Jurkat, Clone E6-1 (cell line): ENCODE measurements at regions not wholly inside any gene's neighbourhood (a gene's known extent, or its start where the extent isn't known, plus 50 kb on each side); places are given as distances from the start of the nearest gene placed in this dataset.

Source experiments
- DNase-seq: peaks from one replicate; pipeline ENCODE4 v3.0.0-alpha.2; 2011; ENCODE audit warnings: low read depth, low spot score
- H3K4me3 ChIP-seq: 2 replicates; pipeline ENCODE4 v1.5.1; 2011; ENCODE audit warnings: mild to moderate bottlenecking, low read length, control low read depth, moderate library complexity

GRCh38 chr19:29098863-29099481 lies 114.0 kb downstream of the UQCRFS1 start:
- no peak for DNase-seq
- no peak overlapping the region for H3K4me3 ChIP-seq

- no peak for DNase-seq
- no peak overlapping the region for H3K4me3 ChIP-seq
Observed at GRCh38 chr19:29098091-29098490, 114.9 kb downstream of the UQCRFS1 start.

DNA sequence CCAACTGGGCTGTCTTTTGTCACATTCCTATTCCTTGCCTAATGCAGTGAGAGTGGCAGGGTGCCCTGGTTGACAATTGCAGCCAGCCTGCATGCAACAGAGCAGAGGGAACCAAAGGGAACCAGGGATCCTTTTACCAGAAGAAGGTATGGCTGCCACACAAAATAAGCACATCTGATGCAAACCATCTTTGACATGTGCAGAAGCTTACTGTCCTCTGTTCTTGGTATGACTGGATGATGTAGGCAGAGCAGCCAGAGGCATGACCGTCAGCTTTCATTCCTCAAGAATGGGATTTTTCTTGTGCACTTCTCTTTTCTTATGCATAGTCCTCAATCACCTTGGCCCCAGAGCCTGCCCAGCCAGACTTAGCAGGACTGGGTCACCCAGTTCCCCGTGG lies 116.1 kb downstream of the UQCRFS1 start:
- H3K4me3 ChIP-seq, result no peak overlapping the region

DNA sequence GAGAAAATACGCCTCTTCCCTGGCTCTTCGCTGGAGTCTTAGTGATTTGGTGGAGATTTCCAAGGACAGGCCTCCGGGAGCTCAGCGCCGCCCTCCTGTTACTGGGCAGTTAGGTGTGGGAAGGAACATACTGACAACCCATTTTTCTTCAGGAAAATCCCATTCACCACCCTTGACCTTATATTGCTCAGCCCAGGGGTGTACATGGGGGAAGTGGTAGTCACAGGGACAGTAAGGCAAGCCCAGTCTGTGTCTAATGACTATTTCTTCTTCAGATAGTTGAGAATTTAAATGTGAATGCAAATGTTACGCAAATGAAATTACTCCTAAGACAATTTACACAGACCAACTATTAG lies 119.4 kb downstream of the UQCRFS1 start:
- no peak for DNase-seq

More for the DNA sequence above, 116.1 kb downstream of the UQCRFS1 start:
- no peak for DNase-seq

GRCh38 chr19:29092712-29093552 lies 120.0 kb downstream of the UQCRFS1 start:
- H3K4me3 ChIP-seq, result no peak overlapping the region
- no peak for DNase-seq

More for the DNA sequence above, 119.4 kb downstream of the UQCRFS1 start:
- H3K4me3 ChIP-seq, result no peak overlapping the region

DNA sequence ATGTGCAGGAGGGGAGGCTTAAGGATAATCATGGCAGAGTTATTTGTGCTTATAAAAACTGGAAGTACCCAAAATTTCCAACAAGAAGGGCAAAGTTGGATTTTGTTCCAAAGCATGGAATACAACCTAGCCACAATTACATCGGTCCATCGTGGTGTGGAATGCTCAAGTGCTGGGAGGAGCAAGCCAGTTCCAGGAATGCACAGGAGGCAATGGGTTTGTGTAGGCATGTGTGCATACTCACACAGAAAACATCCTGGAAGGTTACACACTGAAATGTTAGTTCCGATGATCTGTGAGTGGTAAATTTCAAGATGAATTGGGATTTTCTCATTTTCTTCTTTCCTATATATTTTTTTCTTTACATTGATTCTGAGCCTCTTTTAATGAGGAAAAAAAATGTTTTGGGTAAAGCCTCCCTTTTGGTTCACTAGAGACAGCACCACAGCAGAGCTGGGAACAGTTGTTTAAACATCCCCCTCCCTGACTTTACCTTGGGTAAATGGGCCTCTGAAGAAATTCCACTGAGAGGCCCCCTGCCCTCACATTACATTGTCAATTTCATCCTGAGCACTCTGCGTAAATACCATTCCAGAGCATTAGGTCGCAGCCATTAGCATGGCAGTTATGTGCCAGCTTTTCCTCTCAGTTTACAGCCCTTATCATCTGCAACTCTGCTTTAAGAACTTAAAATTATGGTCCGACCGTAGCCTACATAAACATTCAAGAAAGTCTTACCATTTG lies 122.0 kb downstream of the UQCRFS1 start:
- DNase-seq, result no peak

DNA sequence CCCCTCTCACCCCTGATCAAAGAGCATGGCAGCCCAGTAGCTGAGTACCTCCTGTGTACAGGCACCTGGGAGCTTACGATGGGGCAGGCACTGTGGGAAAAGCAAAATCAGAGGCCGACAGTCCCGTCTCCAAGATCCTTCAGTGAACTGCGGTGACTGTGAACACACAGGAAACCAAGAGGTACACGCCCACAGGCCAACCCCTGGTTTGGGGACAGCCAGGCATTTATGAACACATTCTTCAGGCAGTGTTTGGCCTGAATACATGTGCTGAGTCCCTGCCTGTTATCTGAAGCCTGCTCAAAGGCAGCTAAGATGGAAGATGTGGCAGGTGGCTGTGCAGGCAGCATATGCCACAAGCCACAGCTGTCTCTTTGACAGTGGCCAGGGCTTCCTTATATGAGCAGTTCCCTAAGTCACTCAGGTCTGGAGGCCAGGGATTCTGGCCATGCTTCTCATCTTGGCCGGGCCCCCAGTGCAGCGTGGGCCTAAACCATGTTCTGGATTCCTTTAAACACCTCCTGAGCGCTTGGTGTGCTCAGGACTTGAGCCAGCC lies 123.6 kb downstream of the UQCRFS1 start:
- H3K4me3 ChIP-seq, result no peak overlapping the region
- peak; percentile 53 for DNase-seq

More for the DNA sequence above, 122.0 kb downstream of the UQCRFS1 start:
- no peak overlapping the region for H3K4me3 ChIP-seq

DNA sequence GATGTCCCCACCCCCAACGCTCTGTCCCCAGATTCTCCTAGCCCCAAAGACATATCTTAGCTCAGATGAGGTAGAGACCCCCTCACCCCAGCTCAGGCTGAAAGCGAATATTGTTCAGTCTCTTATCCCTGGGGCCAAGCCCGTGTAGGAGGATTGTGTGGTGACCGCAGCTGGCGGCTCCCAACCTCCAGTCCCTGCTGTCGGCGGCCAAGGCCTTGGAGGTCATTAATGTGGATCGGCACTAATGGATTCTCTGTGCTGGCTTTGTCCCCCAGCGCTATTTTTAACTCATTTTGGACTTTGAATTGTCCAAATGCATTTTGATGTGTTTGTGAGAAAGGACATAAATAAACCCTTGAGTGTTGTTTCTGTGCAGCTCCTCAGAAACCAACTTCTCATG lies 124.2 kb downstream of the UQCRFS1 start:
- no peak overlapping the region for H3K4me3 ChIP-seq
- no peak for DNase-seq

DNA sequence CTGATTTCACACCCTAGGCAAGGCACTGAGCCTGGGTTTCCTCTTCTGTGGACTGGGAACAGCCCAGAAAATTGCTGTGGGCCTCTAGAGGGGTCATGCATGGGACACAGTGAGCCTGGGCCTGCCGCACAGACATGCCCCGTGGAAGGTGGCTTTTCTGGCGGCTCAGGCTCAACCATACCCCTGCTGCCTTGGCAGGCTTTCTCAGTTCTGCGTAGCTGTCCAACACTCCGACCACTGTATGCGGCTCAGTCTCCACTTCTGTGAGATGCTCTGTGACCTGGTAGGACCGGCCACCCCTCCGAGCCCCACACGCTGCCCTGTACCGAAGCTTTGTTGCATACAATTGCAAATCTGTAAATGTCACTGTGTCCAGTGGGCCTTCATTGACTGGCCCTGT lies 126.3 kb downstream of the UQCRFS1 start:
- no peak overlapping the region for H3K4me3 ChIP-seq
- no peak for DNase-seq

DNA sequence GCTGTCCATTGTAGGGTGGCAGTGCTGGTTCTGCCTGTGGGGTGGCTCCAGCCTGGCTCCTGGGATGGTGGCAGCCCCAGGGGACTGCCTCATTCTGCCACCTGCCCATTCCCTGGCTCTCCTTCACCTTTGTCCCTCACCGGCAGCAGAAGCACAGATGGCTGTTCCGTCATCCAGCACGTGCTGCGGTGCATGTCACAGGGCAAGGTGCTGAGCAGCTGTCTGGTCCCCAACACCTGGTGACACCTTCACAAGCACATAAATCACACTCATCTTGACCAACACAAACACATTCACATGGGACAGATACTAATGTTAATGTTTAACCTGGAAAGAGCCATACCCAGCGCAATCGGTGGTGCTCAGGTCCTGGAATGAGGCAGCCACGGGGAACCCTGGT lies 126.8 kb downstream of the UQCRFS1 start:
- H3K4me3 ChIP-seq, result no peak overlapping the region
- DNase-seq, result no peak

- DNase-seq, result no peak
- no peak overlapping the region for H3K4me3 ChIP-seq
Observed at GRCh38 chr19:29085630-29086029, 127.3 kb downstream of the UQCRFS1 start.

- no peak overlapping the region for H3K4me3 ChIP-seq
- DNase-seq, result no peak
Observed at GRCh38 chr19:29085206-29085605, 127.7 kb downstream of the UQCRFS1 start.

DNA sequence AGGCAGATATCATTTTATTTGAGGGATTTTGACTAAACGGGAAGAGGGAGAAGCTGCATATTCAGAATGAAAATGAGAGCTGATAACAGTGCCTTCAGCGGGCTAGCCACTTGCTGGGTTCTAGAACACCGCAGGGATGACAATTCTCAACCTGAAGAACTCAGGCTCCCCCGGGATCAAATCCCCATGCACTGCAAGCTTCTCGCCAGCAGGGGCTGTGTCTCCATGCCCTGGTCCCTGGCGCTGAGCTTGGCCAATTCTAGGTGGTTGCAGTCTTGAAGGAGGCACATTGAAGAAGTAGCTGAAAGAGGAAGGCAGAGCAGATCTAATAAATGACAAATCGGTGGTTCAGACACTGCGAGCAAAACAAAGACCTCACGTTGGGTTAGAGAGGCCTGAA lies 128.7 kb downstream of the UQCRFS1 start:
- no peak for DNase-seq

DNA sequence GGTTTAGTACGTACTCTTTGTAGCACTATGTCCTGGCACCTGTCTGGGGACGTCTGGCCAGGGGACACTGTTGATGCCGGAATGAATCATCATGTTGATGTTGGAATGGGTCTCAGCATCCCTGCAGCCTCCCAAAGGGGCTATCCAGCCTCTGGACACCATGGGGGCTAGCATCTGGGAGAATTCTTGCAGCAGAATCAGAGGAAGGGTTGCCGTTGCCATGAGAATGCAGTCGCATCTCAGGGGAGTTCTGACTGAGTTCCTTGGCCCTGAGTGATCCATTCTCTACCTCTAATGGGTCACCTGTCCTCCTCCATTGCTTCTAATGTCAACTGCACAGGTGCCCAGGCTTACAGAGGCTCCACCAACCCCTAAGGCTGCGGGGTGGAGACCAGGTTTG lies 129.1 kb downstream of the UQCRFS1 start:
- no peak for DNase-seq
- H3K4me3 ChIP-seq, result no peak overlapping the region

More for the DNA sequence above, 128.7 kb downstream of the UQCRFS1 start:
- H3K4me3 ChIP-seq, result no peak overlapping the region

DNA sequence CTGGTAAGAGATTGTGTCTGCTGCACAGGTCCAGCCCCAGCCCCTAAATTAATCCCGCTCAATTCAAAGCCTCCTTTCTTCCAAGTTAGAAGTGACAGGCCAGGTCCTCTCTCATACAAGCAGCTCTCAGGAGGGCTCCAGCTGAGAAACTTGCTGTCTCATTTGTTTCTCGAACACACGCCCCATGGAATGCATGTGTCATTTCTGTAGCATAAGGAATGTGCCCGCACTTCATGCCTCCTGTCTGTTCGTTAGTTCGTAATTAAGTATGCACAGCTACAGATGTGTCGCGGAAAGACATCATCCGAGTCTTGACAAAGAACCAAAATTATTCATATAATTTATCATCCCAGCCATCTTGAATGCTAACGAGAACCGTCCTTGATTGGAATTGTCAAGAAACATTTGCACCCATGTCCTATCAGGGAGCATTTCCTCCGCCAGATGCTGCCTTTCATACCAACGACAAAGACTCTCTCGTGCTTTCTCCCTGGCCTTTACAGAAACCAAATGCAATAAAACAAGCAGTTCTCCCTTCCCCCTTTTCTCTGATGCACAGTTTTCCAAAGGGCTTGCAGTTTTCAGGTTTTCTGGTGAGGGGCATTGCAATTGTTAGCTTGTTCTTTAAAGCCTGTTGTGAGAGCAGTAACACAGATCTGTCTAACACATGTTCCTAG lies 133.5 kb downstream of the UQCRFS1 start:
- no peak overlapping the region for H3K4me3 ChIP-seq
- no peak for DNase-seq

GRCh38 chr19:29076963-29077362 lies 136.0 kb downstream of the UQCRFS1 start:
- no peak overlapping the region for H3K4me3 ChIP-seq
- no peak for DNase-seq

GRCh38 chr19:29076161-29076560 lies 136.8 kb downstream of the UQCRFS1 start:
- no peak for DNase-seq
- H3K4me3 ChIP-seq, result no peak overlapping the region

GRCh38 chr19:29075149-29075548 lies 137.8 kb downstream of the UQCRFS1 start:
- H3K4me3 ChIP-seq, result no peak overlapping the region
- DNase-seq, result no peak

DNA sequence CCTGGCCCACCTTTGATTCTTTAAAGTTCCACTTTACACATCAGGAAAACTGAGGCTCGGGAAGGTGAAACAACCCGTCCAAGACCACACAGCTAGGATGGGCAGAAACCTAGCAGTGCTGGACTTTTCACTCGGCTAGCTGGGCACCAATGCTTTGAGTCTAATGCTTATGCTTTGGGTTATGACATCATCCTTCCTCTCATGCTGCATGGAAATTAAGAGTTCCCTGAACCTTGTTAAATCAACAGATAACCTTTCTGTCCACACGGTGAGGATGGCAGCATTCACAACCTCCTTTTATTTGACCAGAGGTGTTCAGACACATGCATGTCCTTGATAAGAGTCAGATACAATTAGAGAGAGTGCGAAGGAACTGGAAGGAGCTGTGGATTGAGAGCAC lies 138.4 kb downstream of the UQCRFS1 start:
- no peak overlapping the region for H3K4me3 ChIP-seq
- no peak for DNase-seq
